ENCODE measurements at regions not wholly inside any gene's neighbourhood (a gene's known extent, or its start where the extent isn't known, plus 50 kb on each side); places are given as distances from the start of the nearest gene placed in this dataset.
"Not testable (repeated sequence)": the region's sequence is repeated elsewhere in the genome, so short reads cannot be mapped to it uniquely, and the experiment has no call there.

DNA sequence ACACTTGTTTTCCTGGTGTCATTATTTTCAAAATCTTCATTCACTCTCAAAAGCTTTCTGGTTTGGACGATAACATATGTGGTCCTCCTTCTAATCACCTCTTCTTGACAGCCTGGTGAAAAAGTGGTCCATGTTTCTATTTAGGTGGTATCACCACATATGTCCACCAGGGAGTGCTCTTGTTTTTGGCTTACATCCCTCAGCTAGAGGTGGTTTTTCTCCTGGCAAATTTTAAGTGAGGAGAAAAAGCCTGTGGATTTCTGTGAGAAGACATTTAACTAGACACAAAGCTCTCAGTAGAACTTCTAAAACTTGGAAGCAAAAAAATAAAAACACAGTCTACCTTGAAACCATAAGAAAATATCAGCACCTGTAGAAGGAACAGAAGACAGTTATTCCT is 58.0 kb upstream of the FRMPD4 start:
- no peaks in the 10 kb centered on the region for H4K20me1 ChIP-seq (ENCODE audit: control insufficient read depth, insufficient read depth, insufficient read length)
- Mint-ChIP-seq H3K4me1 (peaks cover 11 to 16% of the 10 kb centered on the region in 2 experiments), H3K27ac (peak overlapping the region in 2 of 3 experiments; percentile 8 to 67; a peak in 1 of 7 replicates), H3K4me3 (no peak overlapping the region), H3K27me3 (ENCODE audit: low read depth) (no peaks in the 10 kb centered on the region), H3K9me3 (peaks cover 61 to 73% of the 10 kb centered on the region in 2 experiments), H3K36me3 (ENCODE audit: insufficient read depth in 1 of 3, low read depth in 3 of 3) (peaks cover 14 to 26% (median 21%) of the 10 kb centered on the region in 3 experiments)
- H2AK5ac ChIP-seq (ENCODE audit: insufficient read length, low read length), result no peak overlapping the region
- no peak overlapping the region for H3K18ac ChIP-seq (ENCODE audit: insufficient read length, low read depth, low read length)
- no peak overlapping the region for H3K4me2 ChIP-seq (ENCODE audit: insufficient read depth, insufficient read length, low read length)
- H3K56ac ChIP-seq (ENCODE audit: insufficient read length, low read depth, low read length), result no peak overlapping the region
- peak; percentile 26 for DNase-seq
- no peaks in the 10 kb centered on the region; the same call in 1 of the 2 replicates for H3K4me1 ChIP-seq (ENCODE audit: insufficient read depth, low read length)
- H2BK120ac ChIP-seq (ENCODE audit: low read depth, low read length, poor library complexity, severe bottlenecking), result no peak overlapping the region
- H3K23me2 ChIP-seq (ENCODE audit: insufficient read length, low read depth, low read length, poor library complexity, severe bottlenecking), result no peaks in the 10 kb centered on the region
- no peaks in the 10 kb centered on the region; the same call in 1 of the 2 replicates for H3K27me3 ChIP-seq (ENCODE audit: insufficient read depth, low read length)
- no peak overlapping the region for H3T11ph ChIP-seq (ENCODE audit: low read length)
- TF ChIP-seq, protein P1, sequence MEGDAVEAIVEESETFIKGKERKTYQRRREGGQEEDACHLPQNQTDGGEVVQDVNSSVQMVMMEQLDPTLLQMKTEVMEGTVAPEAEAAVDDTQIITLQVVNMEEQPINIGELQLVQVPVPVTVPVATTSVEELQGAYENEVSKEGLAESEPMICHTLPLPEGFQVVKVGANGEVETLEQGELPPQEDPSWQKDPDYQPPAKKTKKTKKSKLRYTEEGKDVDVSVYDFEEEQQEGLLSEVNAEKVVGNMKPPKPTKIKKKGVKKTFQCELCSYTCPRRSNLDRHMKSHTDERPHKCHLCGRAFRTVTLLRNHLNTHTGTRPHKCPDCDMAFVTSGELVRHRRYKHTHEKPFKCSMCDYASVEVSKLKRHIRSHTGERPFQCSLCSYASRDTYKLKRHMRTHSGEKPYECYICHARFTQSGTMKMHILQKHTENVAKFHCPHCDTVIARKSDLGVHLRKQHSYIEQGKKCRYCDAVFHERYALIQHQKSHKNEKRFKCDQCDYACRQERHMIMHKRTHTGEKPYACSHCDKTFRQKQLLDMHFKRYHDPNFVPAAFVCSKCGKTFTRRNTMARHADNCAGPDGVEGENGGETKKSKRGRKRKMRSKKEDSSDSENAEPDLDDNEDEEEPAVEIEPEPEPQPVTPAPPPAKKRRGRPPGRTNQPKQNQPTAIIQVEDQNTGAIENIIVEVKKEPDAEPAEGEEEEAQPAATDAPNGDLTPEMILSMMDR (conservative IDR thresholded peaks at IDR 0.05), result peak; percentile 66
- no peak overlapping the region for H3K14ac ChIP-seq (ENCODE audit: insufficient read depth, low read length)
- H3K4ac ChIP-seq (ENCODE audit: low read depth, low read length), result no peak overlapping the region
- no peaks in the 10 kb centered on the region for H3K79me1 ChIP-seq (ENCODE audit: insufficient read depth, low read depth, low read length, poor library complexity, severe bottlenecking)
- H4K8ac ChIP-seq (replicated peaks; ENCODE audit: insufficient read length, low read depth, low read length), result no peak overlapping the region
- H2BK12ac ChIP-seq (ENCODE audit: insufficient read length, low read depth, low read length), result no peak overlapping the region
- H2BK15ac ChIP-seq (ENCODE audit: low read depth, low read length), result no peak overlapping the region
- no peak overlapping the region for H3K9ac ChIP-seq (ENCODE audit: extremely low read depth, insufficient read length, low read length)
- no CpG with 5 or more reads among the region's 1 CpG for WGBS (ENCODE audit: extremely low coverage, insufficient read length, low lambda C conversion rate)
- no peak overlapping the region for H2BK5ac ChIP-seq (ENCODE audit: insufficient read length, low read length)
- H2BK20ac ChIP-seq (ENCODE audit: low read depth, low read length, poor library complexity, severe bottlenecking), result no peak overlapping the region
- no peaks in the 10 kb centered on the region for H3K79me2 ChIP-seq (ENCODE audit: insufficient read depth, low read length)
- no peak overlapping the region for H4K5ac ChIP-seq (ENCODE audit: insufficient read length, low read depth, low read length)
- peaks cover 4% of the 10 kb centered on the region for H3K9me3 ChIP-seq (ENCODE audit: control insufficient read depth, low read depth, low read length)
- H3K27ac ChIP-seq (ENCODE audit: insufficient read length, low read depth, low read length), result no peak overlapping the region
- H3K23ac ChIP-seq (ENCODE audit: insufficient read length, low read depth, low read length), result no peak overlapping the region
- no peak overlapping the region for H4K91ac ChIP-seq (ENCODE audit: insufficient read length, low read depth, low read length)
- H2AFZ ChIP-seq (ENCODE audit: low read length), result no peak overlapping the region

DNA sequence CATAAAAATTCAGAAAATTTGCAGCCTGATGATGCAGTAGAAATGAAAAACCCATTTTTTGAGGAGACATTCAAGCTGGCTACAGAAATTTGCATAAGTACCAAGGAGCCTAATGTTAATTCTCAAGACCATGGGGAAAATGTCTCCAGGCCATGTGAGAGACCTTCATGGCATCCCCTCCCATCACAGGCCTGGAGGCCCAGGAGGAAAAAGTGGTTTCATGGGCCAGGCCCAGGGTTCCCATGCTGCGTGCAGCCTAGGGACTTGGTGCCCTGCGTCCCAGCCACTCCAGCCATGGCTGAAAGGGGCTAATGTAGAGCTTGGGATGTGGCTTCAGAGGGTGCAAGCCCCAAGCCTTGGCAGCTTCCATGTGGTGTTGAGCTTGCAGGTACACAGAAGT is 55.3 kb upstream of the FRMPD4 start:
- not testable (repeated sequence) for H3K4me1 ChIP-seq (ENCODE audit: insufficient read depth, low read length); H3K27me3 Mint-ChIP-seq (ENCODE audit: low read depth); H3K79me2 ChIP-seq (ENCODE audit: insufficient read depth, low read length); H3K4me2 ChIP-seq (ENCODE audit: insufficient read depth, insufficient read length, low read length); H3K14ac ChIP-seq (ENCODE audit: insufficient read depth, low read length); H3K4ac ChIP-seq (ENCODE audit: low read depth, low read length); DNase-seq; H3K23ac ChIP-seq (ENCODE audit: insufficient read length, low read depth, low read length); H4K91ac ChIP-seq (ENCODE audit: insufficient read length, low read depth, low read length); H3K4me3 Mint-ChIP-seq; H3T11ph ChIP-seq (ENCODE audit: low read length); H3K27me3 ChIP-seq (ENCODE audit: insufficient read depth, low read length); H2AK5ac ChIP-seq (ENCODE audit: insufficient read length, low read length); H2BK20ac ChIP-seq (ENCODE audit: low read depth, low read length, poor library complexity, severe bottlenecking); H3K27ac Mint-ChIP-seq; H2BK15ac ChIP-seq (ENCODE audit: low read depth, low read length); H4K8ac ChIP-seq (replicated peaks; ENCODE audit: insufficient read length, low read depth, low read length); H3K56ac ChIP-seq (ENCODE audit: insufficient read length, low read depth, low read length); H4K5ac ChIP-seq (ENCODE audit: insufficient read length, low read depth, low read length); H2BK5ac ChIP-seq (ENCODE audit: insufficient read length, low read length); H2BK12ac ChIP-seq (ENCODE audit: insufficient read length, low read depth, low read length); H3K9ac ChIP-seq (ENCODE audit: extremely low read depth, insufficient read length, low read length); H3K27ac ChIP-seq (ENCODE audit: insufficient read length, low read depth, low read length); H2AFZ ChIP-seq (ENCODE audit: low read length); H4K20me1 ChIP-seq (ENCODE audit: control insufficient read depth, insufficient read depth, insufficient read length); H3K9me3 ChIP-seq (ENCODE audit: control insufficient read depth, low read depth, low read length); H3K18ac ChIP-seq (ENCODE audit: insufficient read length, low read depth, low read length); H2BK120ac ChIP-seq (ENCODE audit: low read depth, low read length, poor library complexity, severe bottlenecking); H3K23me2 ChIP-seq (ENCODE audit: insufficient read length, low read depth, low read length, poor library complexity, severe bottlenecking); H3K79me1 ChIP-seq (ENCODE audit: insufficient read depth, low read depth, low read length, poor library complexity, severe bottlenecking)
- no CpG with 5 or more reads among the region's 2 CpGs for WGBS (ENCODE audit: extremely low coverage, insufficient read length, low lambda C conversion rate)
- H3K9me3 Mint-ChIP-seq, result peaks cover 62 to 68% of the 10 kb centered on the region in 2 experiments
- peaks cover 14 to 26% (median 21%) of the 10 kb centered on the region in 3 experiments for H3K36me3 Mint-ChIP-seq (ENCODE audit: insufficient read depth in 1 of 3, low read depth in 3 of 3)
- H3K4me1 Mint-ChIP-seq, result peaks cover 11 to 16% of the 10 kb centered on the region in 2 experiments

Measured in H9 (cell line).